H9 (cell line): ENCODE measurements at regions not wholly inside any gene's neighbourhood (a gene's known extent, or its start where the extent isn't known, plus 50 kb on each side); places are given as distances from the start of the nearest gene placed in this dataset.
A peak's percentile ranks its signal among the peaks of the same experiment; 100 is the strongest.

Experiments
- DNase-seq: peaks from one replicate; pipeline ENCODE4 v3.0.0-alpha.2; 2017
- H2AFZ ChIP-seq: one replicate; pipeline ENCODE4 v1.6.1; 2013; ENCODE audit warnings: mild to moderate bottlenecking, low read length, control low read depth, moderate library complexity
- H2AK5ac ChIP-seq: 2 replicates; pipeline ENCODE4 v1.6.1; 2013; ENCODE audit warnings: low read length, control low read depth, mixed read lengths; ENCODE audit not compliant: insufficient read length
- H2BK120ac ChIP-seq: one replicate; pipeline ENCODE4 v1.6.1; 2013; ENCODE audit warnings: low read depth, mild to moderate bottlenecking, low read length, control low read depth, inconsistent platforms; ENCODE audit not compliant: poor library complexity, severe bottlenecking
- H2BK12ac ChIP-seq: 2 replicates; pipeline ENCODE4 v1.6.1; 2013; ENCODE audit warnings: low read length, control low read depth, mixed read lengths, low read depth; ENCODE audit not compliant: insufficient read length
- H2BK15ac ChIP-seq: 2 replicates; pipeline ENCODE4 v1.6.1; 2013; ENCODE audit warnings: low read depth, low read length, control low read depth
- H2BK20ac ChIP-seq: one replicate; pipeline ENCODE4 v1.6.1; 2013; ENCODE audit warnings: low read depth, mild to moderate bottlenecking, low read length, control low read depth, inconsistent platforms; ENCODE audit not compliant: poor library complexity, severe bottlenecking
- H2BK5ac ChIP-seq: 2 replicates; pipeline ENCODE4 v1.6.1; 2013; ENCODE audit warnings: low read length, control low read depth, mixed read lengths; ENCODE audit not compliant: insufficient read length
- H3K14ac ChIP-seq: 2 replicates; pipeline ENCODE4 v1.6.1; 2013; ENCODE audit warnings: low read length, control low read depth; ENCODE audit not compliant: insufficient read depth
- H3K18ac ChIP-seq: 2 replicates; pipeline ENCODE4 v1.6.1; 2013; ENCODE audit warnings: low read depth, mild to moderate bottlenecking, mixed read lengths, low read length, control low read depth; ENCODE audit not compliant: insufficient read length
- H3K23ac ChIP-seq: 2 replicates; pipeline ENCODE4 v1.6.1; 2013; ENCODE audit warnings: low read length, control low read depth, mixed read lengths, low read depth; ENCODE audit not compliant: insufficient read length
- H3K23me2 ChIP-seq: 2 replicates; pipeline ENCODE4 v1.6.1; 2013; ENCODE audit warnings: low read depth, mild to moderate bottlenecking, mixed read lengths, low read length, control low read depth; ENCODE audit not compliant: insufficient read length, poor library complexity, severe bottlenecking
- H3K27ac ChIP-seq: 2 replicates; pipeline ENCODE4 v1.5.1; 2013; ENCODE audit warnings: low read length, control low read depth, mixed read lengths, low read depth; ENCODE audit not compliant: insufficient read length
- H3K27me3 ChIP-seq: 2 replicates; pipeline ENCODE4 v1.6.1; 2013; ENCODE audit warnings: low read length, control low read depth, inconsistent platforms; ENCODE audit not compliant: insufficient read depth
- H3K4ac ChIP-seq: 2 replicates; pipeline ENCODE4 v1.6.1; 2013; ENCODE audit warnings: low read depth, mild to moderate bottlenecking, control low read depth, inconsistent platforms, low read length, moderate library complexity
- H3K4me1 ChIP-seq: 2 replicates; pipeline ENCODE4 v1.6.1; 2013; ENCODE audit warnings: low read length, control low read depth, inconsistent platforms; ENCODE audit not compliant: insufficient read depth
- H3K4me2 ChIP-seq: 2 replicates; pipeline ENCODE4 v1.6.1; 2013; ENCODE audit warnings: low read length, control low read depth, mixed read lengths; ENCODE audit not compliant: insufficient read length, insufficient read depth
- H3K56ac ChIP-seq: 2 replicates; pipeline ENCODE4 v1.6.1; 2013; ENCODE audit warnings: low read depth, mild to moderate bottlenecking, mixed read lengths, low read length, control low read depth; ENCODE audit not compliant: insufficient read length
- H3K79me1 ChIP-seq: 2 replicates; pipeline ENCODE4 v1.6.1; 2013; ENCODE audit warnings: low read depth, mild to moderate bottlenecking, moderate library complexity, low read length, control low read depth, inconsistent platforms; ENCODE audit not compliant: insufficient read depth, poor library complexity, severe bottlenecking
- H3K79me2 ChIP-seq: 2 replicates; pipeline ENCODE4 v1.6.1; 2013; ENCODE audit warnings: low read length, control low read depth, inconsistent platforms; ENCODE audit not compliant: insufficient read depth
- H3K9ac ChIP-seq: 2 replicates; pipeline ENCODE4 v1.6.1; 2013; ENCODE audit warnings: low read length, control low read depth, mixed read lengths; ENCODE audit not compliant: insufficient read length; ENCODE audit errors: extremely low read depth
- H3K9me3 ChIP-seq: one replicate; pipeline ENCODE4 v1.6.1; 2013; ENCODE audit warnings: low read depth, low read length, inconsistent platforms; ENCODE audit not compliant: control insufficient read depth
- H3T11ph ChIP-seq: one replicate; pipeline ENCODE4 v1.6.1; 2013; ENCODE audit warnings: mild to moderate bottlenecking, low read length, control low read depth, inconsistent platforms
- H4K20me1 ChIP-seq: one replicate; pipeline ENCODE4 v1.6.1; 2013; ENCODE audit not compliant: control insufficient read depth, insufficient read length, insufficient read depth
- H4K5ac ChIP-seq: 2 replicates; pipeline ENCODE4 v1.6.1; 2013; ENCODE audit warnings: low read depth, mild to moderate bottlenecking, mixed read lengths, low read length, control low read depth; ENCODE audit not compliant: insufficient read length
- H4K8ac ChIP-seq: replicated peaks from 2 replicates; pipeline ENCODE4 v1.6.1; 2013; ENCODE audit warnings: low read length, control low read depth, mixed read lengths, low read depth; ENCODE audit not compliant: insufficient read length
- H4K91ac ChIP-seq: 2 replicates; pipeline ENCODE4 v1.6.1; 2013; ENCODE audit warnings: low read depth, mild to moderate bottlenecking, moderate library complexity, mixed read lengths, low read length, control low read depth; ENCODE audit not compliant: insufficient read length
- H3K27ac Mint-ChIP-seq, 3 experiments: 2 replicates in 2 of 3; 3 replicates in 1 of 3; pipeline ENCODE4 v1.8.0; 2020 to 2021; ENCODE audit warnings: mixed read lengths in 3 of 3, mild to moderate bottlenecking in 1 of 3, moderate library complexity in 1 of 3
- H3K27me3 Mint-ChIP-seq: 2 replicates; pipeline ENCODE4 v1.8.0; 2021; ENCODE audit warnings: low read depth, mild to moderate bottlenecking, moderate library complexity, mixed read lengths
- H3K36me3 Mint-ChIP-seq, 3 experiments: 2 replicates in 2 of 3; 3 replicates in 1 of 3; pipeline ENCODE4 v1.8.0; 2020 to 2021; ENCODE audit warnings: low read depth in 3 of 3, mixed read lengths in 3 of 3; ENCODE audit not compliant: insufficient read depth in 1 of 3
- H3K4me1 Mint-ChIP-seq, 2 experiments: 2 replicates each; pipeline ENCODE4 v1.8.0; 2020; ENCODE audit warnings: mixed read lengths in 2 of 2
- H3K4me3 Mint-ChIP-seq, 2 experiments: 2 replicates in 1 of 2; 3 replicates in 1 of 2; pipeline ENCODE4 v1.8.0; 2020 to 2021; ENCODE audit warnings: mild to moderate bottlenecking in 2 of 2, mixed read lengths in 2 of 2, moderate library complexity in 1 of 2
- H3K9me3 Mint-ChIP-seq, 2 experiments: 2 replicates in 1 of 2; 3 replicates in 1 of 2; pipeline ENCODE4 v1.8.0; 2020; ENCODE audit warnings: mild to moderate bottlenecking in 2 of 2, mixed read lengths in 2 of 2, moderate library complexity in 1 of 2
- CTCF ChIP-seq: fragments of 200-600 bp; sonication (generic); conservative IDR thresholded peaks from 3 replicates; pipeline ENCODE4 v1.8.0; 2021; ENCODE audit warnings: antibody characterized with exemption, mild to moderate bottlenecking
- WGBS: extraction: QIAGEN DNeasy Blood & Tissue Kit; methylation state at CpG from one replicate; pipeline ENCODE4 v1.1.7; 2013; ENCODE audit warnings: missing lambda C conversion rate, low lambda C conversion rate, mixed read lengths; ENCODE audit not compliant: insufficient read length; ENCODE audit errors: extremely low coverage; 5-methylcytosine and 5-hydroxymethylcytosine counted together

GRCh38 chr5:58317009-58317408, 142.9 kb downstream of the PLK2 start:
- Histone ChIP-seq H4K20me1 (no peaks in the 10 kb centered on the region), H3K23ac (no peak overlapping the region), H3K4me2 (no peak overlapping the region), H3K4ac (no peak overlapping the region), H3K27me3 (no peaks in the 10 kb centered on the region), H3K9ac (no peak overlapping the region), H4K91ac (no peak overlapping the region), H2AK5ac (no peak overlapping the region), H3K56ac (no peak overlapping the region), H3K18ac (no peak overlapping the region), H3K79me2 (no peaks in the 10 kb centered on the region), H3K79me1 (no peaks in the 10 kb centered on the region), H2BK5ac (no peak overlapping the region), H4K8ac (no peak overlapping the region), H2BK12ac (no peak overlapping the region), H2BK15ac (no peak overlapping the region), H2AFZ (no peak overlapping the region), H3K14ac (no peak overlapping the region), H3K23me2 (no peaks in the 10 kb centered on the region), H3K27ac (no peak overlapping the region), H4K5ac (no peak overlapping the region), H3K9me3 (no peaks in the 10 kb centered on the region), H3T11ph (no peak overlapping the region), H2BK20ac (no peak overlapping the region), H2BK120ac (no peak overlapping the region), H3K4me1 (0 out of 2 replicates have a peak, but pooled peaks cover 2% of the 10 kb centered on the region)
- WGBS, result no CpG with 5 or more reads among the region's 7 CpGs
- Mint-ChIP-seq H3K36me3 (no peaks in the 10 kb centered on the region), H3K4me3 (no peak overlapping the region), H3K9me3 (no peaks in the 10 kb centered on the region), H3K27me3 (no peaks in the 10 kb centered on the region), H3K27ac (peak overlapping the region in 1 of 3 experiments; percentile 37; a peak in 1 of 7 replicates), H3K4me1 (peaks cover 7% of the 10 kb centered on the region in 2 experiments; a peak in 3 of 4 replicates)
- no peak for TF ChIP-seq CTCF
- no peak for DNase-seq
